ENCODE measurements at regions not wholly inside any gene's neighbourhood (a gene's known extent, or its start where the extent isn't known, plus 50 kb on each side); places are given as distances from the start of the nearest gene placed in this dataset.

- TF ChIP-seq CTCF (IDR thresholded peaks at IDR 0.05) (no peak), POLR2A (IDR thresholded peaks at IDR 0.05) (no peak)
Observed at GRCh38 chr4:24228692-24229091, 338.8 kb upstream of the PPARGC1A start.

Data from ovary (tissue), 3 donors.